Cardiac fibroblast (primary cell): ENCODE measurements at regions not wholly inside any gene's neighbourhood (a gene's known extent, or its start where the extent isn't known, plus 50 kb on each side); places are given as distances from the start of the nearest gene placed in this dataset.

ENCODE experiments used
- DNase-seq, 2 donors: peaks; one replicate each; pipeline versions ENCODE4 v3.0.0 to v3.0.0-alpha.2; 2010; ENCODE audit warnings: low read depth in 2 of 2
- H3K4me3 ChIP-seq, 2 donors: replicated peaks in 1 of 2; 1 replicate in 1 of 2; 2 replicates in 1 of 2; pipeline ENCODE4 v1.5.1; 2011; ENCODE audit warnings: low read depth in 2 of 2, low read length in 2 of 2, mild to moderate bottlenecking in 2 of 2, moderate library complexity in 1 of 2
- TF ChIP-seq, protein P1 (sequence below): IDR thresholded peaks from one replicate; pipeline ENCODE4 v1.5.1; 2011; ENCODE audit warnings: low read depth, mild to moderate bottlenecking, low read length, inconsistent platforms

DNA sequence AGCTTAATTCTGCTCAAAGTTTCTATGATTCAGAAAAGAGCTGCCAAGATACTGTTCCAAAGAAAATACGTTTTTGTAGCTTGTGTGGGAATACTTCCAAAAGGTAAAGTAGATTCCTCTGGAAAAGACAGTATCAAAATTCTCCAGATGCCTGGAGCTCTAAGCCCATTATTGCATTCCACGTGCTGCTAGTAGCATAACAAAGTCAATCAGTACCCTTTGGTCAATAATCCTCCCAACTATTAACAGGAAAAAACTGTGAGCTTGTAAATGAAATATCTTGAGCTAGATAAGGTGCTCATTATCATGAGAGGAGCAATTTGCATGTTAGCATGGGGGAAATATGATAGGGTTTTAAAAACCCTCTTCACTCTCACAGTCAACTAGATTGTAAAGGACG is 229.5 kb upstream of the TYRP1 start:
- TF ChIP-seq, protein P1, sequence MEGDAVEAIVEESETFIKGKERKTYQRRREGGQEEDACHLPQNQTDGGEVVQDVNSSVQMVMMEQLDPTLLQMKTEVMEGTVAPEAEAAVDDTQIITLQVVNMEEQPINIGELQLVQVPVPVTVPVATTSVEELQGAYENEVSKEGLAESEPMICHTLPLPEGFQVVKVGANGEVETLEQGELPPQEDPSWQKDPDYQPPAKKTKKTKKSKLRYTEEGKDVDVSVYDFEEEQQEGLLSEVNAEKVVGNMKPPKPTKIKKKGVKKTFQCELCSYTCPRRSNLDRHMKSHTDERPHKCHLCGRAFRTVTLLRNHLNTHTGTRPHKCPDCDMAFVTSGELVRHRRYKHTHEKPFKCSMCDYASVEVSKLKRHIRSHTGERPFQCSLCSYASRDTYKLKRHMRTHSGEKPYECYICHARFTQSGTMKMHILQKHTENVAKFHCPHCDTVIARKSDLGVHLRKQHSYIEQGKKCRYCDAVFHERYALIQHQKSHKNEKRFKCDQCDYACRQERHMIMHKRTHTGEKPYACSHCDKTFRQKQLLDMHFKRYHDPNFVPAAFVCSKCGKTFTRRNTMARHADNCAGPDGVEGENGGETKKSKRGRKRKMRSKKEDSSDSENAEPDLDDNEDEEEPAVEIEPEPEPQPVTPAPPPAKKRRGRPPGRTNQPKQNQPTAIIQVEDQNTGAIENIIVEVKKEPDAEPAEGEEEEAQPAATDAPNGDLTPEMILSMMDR = no peak
- no peak for DNase-seq
- no peak overlapping the region for H3K4me3 ChIP-seq

DNA sequence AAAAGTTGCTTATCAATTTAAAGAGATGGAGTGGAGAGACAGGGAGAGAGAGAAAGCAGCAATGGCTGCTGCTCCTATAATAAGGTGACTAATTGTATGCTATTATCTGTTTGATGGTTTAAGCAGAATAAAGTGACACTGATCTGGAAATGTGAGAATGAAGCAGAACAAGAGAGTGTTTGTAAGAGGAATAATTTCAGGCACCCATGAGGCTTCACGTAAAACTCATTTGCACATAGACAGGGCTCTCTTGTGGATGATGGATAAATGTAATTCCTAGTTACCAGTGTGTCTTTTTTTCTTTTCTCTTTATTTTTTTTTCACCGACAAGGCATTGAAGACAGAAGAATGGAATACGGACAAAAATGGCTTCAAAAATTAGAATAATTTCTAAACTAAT is 228.8 kb upstream of the TYRP1 start:
- no peak for DNase-seq
- TF ChIP-seq, protein P1 = no peak
- no peak overlapping the region for H3K4me3 ChIP-seq

DNA sequence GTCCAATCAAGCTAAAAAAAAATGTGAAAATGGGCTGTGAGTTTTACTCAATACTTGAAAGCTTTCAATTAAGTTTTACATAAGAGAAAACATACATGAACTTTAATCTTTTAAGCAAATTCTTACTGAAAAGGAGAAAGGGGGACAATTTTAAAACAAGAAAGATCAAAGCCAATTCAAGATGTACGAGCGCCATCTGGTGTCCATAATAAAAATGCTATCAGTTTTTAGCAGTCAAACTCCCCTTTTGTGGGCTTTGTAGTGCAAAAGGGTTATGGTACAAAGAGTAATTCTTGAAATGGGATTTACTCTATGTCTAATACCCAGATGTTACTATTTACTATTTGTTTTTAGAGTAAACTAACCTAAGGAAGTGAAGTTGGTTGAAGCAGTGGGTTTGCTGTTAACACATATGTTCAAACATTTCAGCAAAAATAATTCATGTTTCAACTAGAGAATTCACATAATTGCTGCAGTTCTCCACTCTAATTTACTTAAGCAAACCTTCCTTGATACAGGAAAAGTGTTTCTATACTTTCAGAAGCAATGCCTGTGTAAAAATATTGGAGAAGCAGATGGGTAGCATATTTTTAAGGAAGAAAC is 228.2 kb upstream of the TYRP1 start:
- H3K4me3 ChIP-seq = no peak overlapping the region
- DNase-seq = peak; percentile 39 to 45
- TF ChIP-seq, protein P1 = peak; percentile 40

DNA sequence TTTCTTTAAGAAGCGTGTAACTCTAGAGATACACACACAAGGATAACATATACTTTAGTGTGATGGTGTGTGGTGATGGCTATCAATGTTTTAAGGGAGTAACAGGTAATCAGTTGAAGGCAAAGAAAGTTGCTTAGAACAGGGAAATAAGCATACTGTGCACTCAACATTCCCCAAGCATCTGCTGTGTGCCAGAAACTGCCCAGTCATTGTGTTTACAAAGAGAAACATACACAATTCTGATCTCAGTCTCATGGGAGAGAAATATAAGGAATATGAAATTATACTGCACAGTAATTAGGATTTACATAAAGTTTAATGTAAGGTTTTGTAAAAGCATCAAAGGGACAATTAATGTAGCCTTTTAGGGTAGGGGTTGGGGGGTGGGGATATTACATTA is 224.1 kb upstream of the TYRP1 start:
- DNase-seq = no peak
- H3K4me3 ChIP-seq = no peak overlapping the region
- TF ChIP-seq, protein P1 = no peak

DNA sequence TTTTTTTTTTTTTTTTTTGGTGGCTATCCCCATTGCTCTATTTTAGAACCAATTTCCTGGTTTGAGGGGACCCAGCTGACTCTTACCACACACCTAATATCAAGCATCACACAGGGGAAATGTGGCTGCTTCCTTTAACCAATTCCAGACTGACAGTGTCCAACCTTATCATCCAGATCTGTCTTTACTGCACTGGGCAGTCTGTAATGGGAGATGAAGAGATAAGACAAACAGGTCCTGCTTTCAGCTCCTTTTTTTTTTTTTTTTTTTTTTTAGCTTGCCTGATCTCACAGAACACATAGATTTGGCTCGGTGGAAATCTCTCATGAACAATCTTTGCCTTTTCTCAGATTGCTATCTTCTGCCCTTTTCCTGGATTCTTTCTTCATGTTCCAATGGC is 198.8 kb upstream of the TYRP1 start:
- TF ChIP-seq, protein P1 = no peak
- no peak overlapping the region for H3K4me3 ChIP-seq
- DNase-seq = no peak

DNA sequence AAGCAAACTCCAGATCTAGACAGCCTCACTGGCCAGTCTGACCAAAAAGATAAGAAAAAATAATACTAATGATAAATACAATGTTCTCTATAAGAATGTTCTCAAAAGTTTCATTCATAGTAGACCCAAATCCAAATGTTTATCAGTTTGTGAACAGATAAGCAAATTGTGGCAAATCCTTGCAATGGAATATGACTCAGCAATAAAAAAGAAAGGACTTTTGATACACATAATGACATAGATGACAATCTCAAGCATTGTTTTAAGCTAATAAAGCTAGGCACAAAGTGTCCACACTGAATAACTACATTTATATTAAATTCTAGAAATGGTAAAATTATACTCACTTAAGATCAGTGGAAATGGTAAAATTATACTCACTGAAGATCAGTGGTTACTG is 195.4 kb upstream of the TYRP1 start:
- no peak for DNase-seq
- H3K4me3 ChIP-seq = no peak overlapping the region
- TF ChIP-seq, protein P1 = no peak

DNA sequence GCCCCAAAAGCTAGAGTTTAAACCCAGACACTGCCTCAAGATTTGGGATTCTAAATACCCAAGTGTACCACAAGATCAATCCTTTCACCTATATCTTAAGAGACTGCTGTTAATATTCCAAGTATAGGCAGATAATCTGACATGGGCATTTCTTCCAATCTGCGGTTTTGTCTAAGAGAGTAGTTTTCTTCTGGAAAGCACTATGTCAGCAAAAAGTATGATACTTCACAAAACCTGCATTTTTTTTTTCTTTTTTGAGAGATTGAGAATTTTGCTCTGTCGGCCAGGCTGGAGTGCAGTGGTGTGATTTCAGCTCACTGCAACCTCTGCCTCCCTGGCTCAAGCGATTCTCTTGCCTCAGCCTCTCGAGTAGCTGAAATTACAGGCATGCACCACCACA is 190.7 kb upstream of the TYRP1 start:
- TF ChIP-seq, protein P1 = no peak
- H3K4me3 ChIP-seq = no peak overlapping the region
- no peak for DNase-seq
